DMS53 treated with DMSO at 0.1 percent for 48 hours (cell line): ENCODE measurements at regions not wholly inside any gene's neighbourhood (a gene's known extent, or its start where the extent isn't known, plus 50 kb on each side); places are given as distances from the start of the nearest gene placed in this dataset.
"Not testable (repeated sequence)": the region's sequence is repeated elsewhere in the genome, so short reads cannot be mapped to it uniquely, and the experiment has no call there.

Experiments
- DNase-seq: peaks from one replicate; lab custom pipeline; 2025; ENCODE audit not compliant: unreplicated experiment; lab: John Stamatoyannopoulos, UW

- no peak for DNase-seq
Observed at GRCh38 chr5:7207979-7208378, 188.0 kb upstream of the ADCY2 start.

DNA sequence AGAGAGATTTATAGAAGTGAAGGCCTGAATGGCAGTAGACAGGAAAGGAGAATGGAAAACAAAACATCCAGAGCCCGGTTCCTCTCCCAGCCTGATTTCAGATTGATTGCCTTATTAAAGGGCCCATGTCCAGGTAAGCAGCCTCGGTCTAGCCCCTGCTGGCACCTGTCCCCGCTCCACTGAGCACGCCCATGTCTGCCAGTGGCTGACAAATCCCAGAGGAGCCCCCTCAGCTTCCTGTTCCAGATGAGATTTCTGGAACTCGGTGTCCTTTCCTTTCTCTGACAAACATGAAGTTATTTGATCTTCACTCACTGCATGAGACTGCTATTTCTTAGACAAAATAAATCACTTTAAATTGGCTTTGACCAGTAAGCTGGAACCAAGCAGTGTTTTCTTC is 187.0 kb upstream of the ADCY2 start:
- DNase-seq = no peak

- no peak for DNase-seq
Observed at GRCh38 chr5:7209658-7210057, 186.3 kb upstream of the ADCY2 start.

DNA sequence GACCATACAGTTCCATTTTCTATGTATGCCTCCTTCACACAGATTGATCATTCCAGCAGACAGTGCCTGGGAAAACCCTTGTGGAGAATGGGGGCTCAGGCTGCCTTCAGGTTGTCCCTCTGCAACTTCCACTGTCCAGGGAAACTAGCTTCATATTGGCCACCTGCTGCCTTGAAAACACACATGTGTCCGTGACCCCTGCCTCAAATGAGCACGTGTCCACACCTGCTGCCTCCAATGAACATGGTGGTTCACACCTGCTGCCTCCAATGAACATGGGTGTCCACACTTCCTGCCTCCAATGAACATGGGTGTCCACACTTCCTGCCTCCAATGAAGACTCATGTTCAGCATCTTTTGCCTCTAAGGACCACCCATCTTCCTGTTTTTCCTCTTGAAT is 185.4 kb upstream of the ADCY2 start:
- DNase-seq = no peak

DNA sequence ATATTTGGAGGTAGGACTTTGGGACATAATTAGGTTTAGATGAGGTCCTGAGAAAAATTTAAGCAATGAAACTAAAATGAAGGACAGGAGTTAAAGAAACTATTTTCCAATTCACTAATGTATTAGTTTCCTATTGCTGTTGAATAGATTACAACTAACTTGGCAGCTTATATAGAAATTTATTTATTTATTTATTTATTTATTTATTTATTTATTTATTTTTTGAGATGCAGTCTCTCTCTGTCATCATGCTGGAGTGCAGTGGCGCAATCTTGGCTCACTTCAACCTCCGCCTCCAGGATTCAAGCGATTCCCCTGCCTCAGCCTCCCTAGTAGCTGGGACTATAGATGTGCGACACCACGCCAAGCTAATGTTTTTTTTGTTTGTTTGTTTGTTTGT is 182.4 kb upstream of the ADCY2 start:
- no peak for DNase-seq

DNA sequence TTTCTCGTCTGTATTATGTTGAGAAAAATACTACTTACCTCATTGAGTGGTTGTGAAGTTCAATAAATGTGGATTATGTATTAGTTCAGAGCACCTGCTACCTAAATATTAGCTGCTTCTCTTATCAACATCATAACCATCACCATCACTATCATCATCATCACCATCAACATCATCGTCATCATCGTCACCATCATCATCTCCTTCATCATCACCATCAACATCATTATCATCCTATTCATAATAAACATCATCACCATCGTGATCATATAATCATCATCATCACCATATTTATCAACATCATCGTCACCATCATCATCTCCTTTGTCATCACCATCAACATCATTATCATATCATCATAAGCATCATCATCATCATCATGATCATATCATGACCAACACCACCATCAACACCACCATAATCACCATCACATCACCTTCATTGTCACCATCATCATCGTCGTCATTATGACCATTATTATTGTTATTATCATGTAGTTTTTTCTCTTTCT is 181.0 kb upstream of the ADCY2 start:
- DNase-seq = no peak

- DNase-seq = no peak
Observed at GRCh38 chr5:7218141-7218540, 177.8 kb upstream of the ADCY2 start.

GRCh38 chr5:7220156-7220555 is 175.8 kb upstream of the ADCY2 start:
- no peak for DNase-seq

DNA sequence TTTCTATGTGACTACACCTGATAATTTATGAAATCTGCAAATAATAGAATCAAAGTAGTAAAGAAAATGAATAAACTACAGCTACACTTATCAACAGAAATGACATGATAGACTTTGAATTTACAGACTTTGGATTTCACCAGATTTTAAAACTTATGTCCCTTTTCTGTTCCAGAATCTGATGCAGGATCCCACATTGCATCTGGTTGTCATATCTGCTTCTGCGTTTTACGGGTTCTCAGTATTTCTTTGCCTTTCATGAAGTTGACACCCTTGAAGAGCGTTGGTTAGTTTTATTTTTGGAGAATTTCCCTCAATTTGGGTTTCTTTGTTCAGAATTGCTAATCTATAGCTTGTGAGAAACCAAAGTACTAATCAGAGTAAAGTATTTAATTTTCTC is 174.9 kb upstream of the ADCY2 start:
- no peak for DNase-seq

- no peak for DNase-seq
Observed at GRCh38 chr5:7225826-7226225, 170.1 kb upstream of the ADCY2 start.

DNA sequence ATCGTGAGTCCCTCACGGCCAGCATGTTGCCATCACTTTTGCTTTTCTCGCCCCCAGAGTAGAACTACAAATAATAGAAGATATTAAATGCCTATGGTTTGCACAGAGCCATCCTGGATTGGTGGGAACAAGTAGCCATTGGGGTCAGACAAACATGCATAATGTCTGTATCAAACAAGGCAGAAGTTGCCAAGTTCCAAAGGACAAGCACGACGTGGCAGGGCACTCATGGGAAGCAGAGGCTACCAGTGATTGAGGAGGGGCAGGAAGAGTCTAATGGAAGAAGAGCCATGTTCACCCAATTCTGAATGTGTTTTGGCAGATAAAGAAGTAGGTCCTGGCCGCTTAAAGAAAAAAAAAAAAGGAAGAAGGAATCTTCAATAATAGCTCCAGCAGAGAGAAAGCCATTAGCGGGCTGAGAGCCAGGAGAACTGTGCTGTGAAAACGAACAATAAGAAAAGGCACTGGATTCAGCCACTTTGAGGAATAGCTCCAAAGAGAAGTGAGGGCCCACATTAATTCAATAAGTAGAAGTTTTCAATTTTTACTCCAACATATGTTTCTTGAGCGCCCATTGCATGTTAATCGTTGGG is 153.7 kb upstream of the ADCY2 start:
- no peak for DNase-seq

GRCh38 chr5:7244208-7244607 is 151.7 kb upstream of the ADCY2 start:
- DNase-seq = no peak

DNA sequence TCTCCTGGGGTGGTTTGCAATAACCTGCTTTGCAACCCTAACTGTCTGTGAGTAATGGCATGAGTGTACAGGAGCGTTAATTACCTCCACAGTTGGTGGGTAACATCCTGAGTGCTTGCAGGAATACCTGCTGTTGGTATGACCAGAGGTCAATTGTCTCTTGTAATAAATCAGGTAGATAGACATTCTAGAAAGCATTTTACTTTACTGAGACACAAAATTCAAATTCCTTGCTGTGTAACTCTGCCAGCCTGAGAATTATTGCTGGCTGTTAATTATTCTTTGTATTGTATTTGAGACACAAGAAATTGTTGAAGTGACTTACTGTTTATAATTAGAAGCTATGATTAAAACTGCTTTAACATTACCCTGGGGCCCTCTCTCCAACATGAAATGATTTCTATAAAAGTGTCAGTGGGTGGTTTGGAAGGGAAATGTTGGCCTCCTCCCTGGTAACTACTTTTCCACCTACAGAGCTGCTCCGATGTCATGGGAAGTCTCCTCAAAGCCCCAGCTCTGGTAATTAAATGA is 150.8 kb upstream of the ADCY2 start:
- no peak for DNase-seq

GRCh38 chr5:7246287-7246686 is 149.7 kb upstream of the ADCY2 start:
- DNase-seq = no peak

DNA sequence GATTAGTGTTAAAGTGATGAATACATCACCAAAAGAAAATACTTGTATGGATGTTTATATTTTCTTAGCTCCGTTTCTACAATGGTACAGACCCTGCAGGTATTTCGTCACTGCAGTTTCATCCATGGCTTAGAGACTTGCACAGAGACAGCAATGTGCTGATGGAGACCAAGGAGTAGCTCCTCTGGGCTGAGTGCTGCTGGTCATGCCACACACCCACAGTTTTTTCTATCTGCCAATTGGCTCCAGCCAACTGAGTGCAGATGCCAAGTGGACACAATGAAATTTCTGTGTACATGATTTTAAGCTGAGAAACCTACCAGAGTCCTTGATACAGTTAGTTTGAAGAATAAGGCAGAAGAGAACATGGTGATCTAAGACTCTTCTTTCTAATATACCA is 145.9 kb upstream of the ADCY2 start:
- no peak for DNase-seq

DNA sequence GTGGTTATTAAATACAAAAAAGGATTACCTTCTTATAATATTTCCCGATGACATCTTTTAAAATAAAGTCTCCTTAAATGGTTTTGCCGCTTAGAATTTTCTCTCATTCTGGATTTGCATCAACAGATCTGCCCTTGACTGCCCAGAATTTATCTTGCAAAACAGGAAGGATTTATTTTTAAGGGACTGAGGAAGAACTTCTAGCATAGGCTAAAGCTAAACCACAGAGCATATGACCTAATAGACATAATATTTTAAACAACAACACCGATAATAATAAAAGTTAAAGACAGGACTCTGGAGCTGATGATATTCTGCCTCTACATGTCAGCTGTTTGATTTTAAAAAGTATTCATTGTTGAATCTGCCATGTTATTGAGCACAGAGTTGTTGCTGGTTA is 145.3 kb upstream of the ADCY2 start:
- DNase-seq = no peak

DNA sequence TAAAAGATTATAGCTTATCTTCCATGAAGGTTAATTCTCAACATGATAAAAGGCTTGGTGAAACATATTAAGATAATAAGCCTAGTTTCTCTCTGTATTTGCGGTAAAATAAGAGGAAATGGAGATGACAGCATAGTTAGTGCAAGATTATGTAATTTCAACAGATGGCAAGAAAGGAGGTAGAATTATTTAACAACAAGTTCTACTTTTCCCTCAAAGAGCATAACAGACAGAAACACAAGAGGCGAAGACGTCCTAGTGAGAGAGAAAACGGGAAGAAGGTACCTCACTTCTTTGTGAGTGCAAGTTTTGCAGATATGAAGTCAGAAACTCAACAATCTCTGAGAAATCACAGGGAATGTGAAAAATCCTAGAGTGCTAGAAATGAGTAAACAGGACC is 144.8 kb upstream of the ADCY2 start:
- DNase-seq = no peak

- peak; percentile 61 for DNase-seq
Observed at GRCh38 chr5:7261049-7261448, 134.9 kb upstream of the ADCY2 start.

- no peak for DNase-seq
Observed at GRCh38 chr5:7261900-7262299, 134.0 kb upstream of the ADCY2 start.

GRCh38 chr5:7263398-7264015 is 132.4 kb upstream of the ADCY2 start:
- DNase-seq = not testable (repeated sequence)

DNA sequence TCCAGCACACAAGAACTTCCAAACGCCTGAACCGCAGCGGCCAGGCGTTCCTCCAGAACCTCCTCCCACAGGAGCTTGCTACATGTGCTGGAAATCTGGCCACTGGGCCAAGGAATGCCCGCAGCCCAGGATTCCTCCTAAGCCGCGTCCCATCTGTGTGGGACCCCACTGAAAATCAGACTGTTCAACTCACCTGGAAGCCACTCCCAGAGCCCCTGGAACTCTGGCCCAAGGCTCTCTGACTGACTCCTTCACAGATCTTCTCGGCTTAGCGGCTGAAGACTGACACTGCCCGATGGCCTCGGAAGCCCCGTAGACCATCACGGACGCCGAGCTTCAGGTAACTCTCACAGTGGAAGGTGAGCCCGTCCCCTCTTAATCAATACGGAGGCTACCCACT is 130.2 kb upstream of the ADCY2 start:
- not testable (repeated sequence) for DNase-seq

DNA sequence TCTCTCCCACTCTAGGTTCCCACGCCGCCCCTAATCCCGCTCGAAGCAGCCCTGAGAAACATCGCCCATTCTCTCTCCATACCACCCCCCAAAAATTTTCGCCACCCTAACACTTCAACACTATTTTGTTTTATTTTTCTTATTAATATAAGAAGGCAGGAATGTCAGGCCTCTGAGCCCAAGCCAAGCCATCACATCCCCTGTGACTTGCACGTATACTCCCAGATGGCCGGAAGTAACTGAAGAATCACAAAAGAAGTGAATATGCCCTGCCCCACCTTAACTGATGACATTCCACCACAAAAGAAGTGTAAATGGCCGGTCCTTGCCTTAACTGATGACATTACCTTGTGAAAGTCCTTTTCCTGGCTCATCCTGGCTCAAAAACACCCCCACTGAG is 127.2 kb upstream of the ADCY2 start:
- DNase-seq = not testable (repeated sequence)
